ENCODE measurements at regions not wholly inside any gene's neighbourhood (a gene's known extent, or its start where the extent isn't known, plus 50 kb on each side); places are given as distances from the start of the nearest gene placed in this dataset.

- TF ChIP-seq POLR2A (IDR thresholded peaks at IDR 0.05) (no peak), CTCF (IDR thresholded peaks at IDR 0.05) (no peak), POLR2AphosphoS5 (IDR thresholded peaks at IDR 0.05) (no peak)
Observed at GRCh38 chr3:181622365-181622764, 89.4 kb upstream of the SOX2 start.
